Panc1 (cell line): ENCODE measurements at regions not wholly inside any gene's neighbourhood (a gene's known extent, or its start where the extent isn't known, plus 50 kb on each side); places are given as distances from the start of the nearest gene placed in this dataset.

ENCODE experiments used
- ATAC-seq: fragments of 200-7000 bp; cut with Tn5 transposase; 2 replicates; pipeline ENCODE4 v1.9.1; 2020; ENCODE audit warnings: mild to moderate bottlenecking, moderate library complexity
- BruUV-seq: library from RNA; stranded (reverse); fragments of 400-500 nt; replicated peaks from 2 replicates; lab custom pipeline; 2021; lab: Mats Ljungman, UMichigan
- CTCF ChIA-PET: fragments of 300-600 bp; sonication (Branson Sonifier 250); formaldehyde crosslinking; loops from one replicate; lab custom pipeline; 2022; ENCODE audit warnings: antibody characterized with exemption; lab: Charles Lee
- POLR2A ChIA-PET: fragments of 300-600 bp; sonication (Branson Sonifier 250); formaldehyde crosslinking; loops from one replicate; lab custom pipeline; 2022; ENCODE audit warnings: antibody characterized with exemption; lab: Charles Lee
- DNase-seq: peaks from one replicate; pipeline ENCODE4 v3.0.0-alpha.2; 2010; ENCODE audit warnings: low read depth, low spot score
- H3K27ac ChIP-seq: 2 replicates; pipeline ENCODE4 v1.5.1; 2011; ENCODE audit warnings: mild to moderate bottlenecking, low read length, inconsistent platforms
- H3K27me3 ChIP-seq: fragments of 200-500 bp; sonication (Bioruptor generic); 2 replicates; pipeline ENCODE4 v1.6.0; 2014; ENCODE audit warnings: low read length, inconsistent platforms; ENCODE audit not compliant: control insufficient read depth, insufficient read depth
- H3K36me3 ChIP-seq: fragments of 200-500 bp; sonication (Bioruptor generic); 2 replicates; pipeline ENCODE4 v1.5.1; 2014; ENCODE audit warnings: inconsistent platforms, mild to moderate bottlenecking, low read length, moderate library complexity; ENCODE audit not compliant: control insufficient read depth, insufficient read depth
- H3K4me1 ChIP-seq: 2 replicates; pipeline ENCODE4 v1.5.1; 2011; ENCODE audit warnings: inconsistent platforms, mild to moderate bottlenecking, low read length, moderate library complexity; ENCODE audit not compliant: control insufficient read depth, insufficient read depth
- H3K4me3 ChIP-seq, 2 experiments: 2 replicates each; pipeline ENCODE4 v1.5.1; 2011 to 2012; ENCODE audit warnings: low read depth in 2 of 2, low read length in 2 of 2, mild to moderate bottlenecking in 2 of 2, inconsistent platforms in 1 of 2, moderate library complexity in 1 of 2
- H3K9me3 ChIP-seq: fragments of 200-500 bp; sonication (Bioruptor generic); 2 replicates; pipeline ENCODE4 v1.5.1; 2014; ENCODE audit warnings: low read depth, mild to moderate bottlenecking, inconsistent platforms, low read length, moderate library complexity; ENCODE audit not compliant: control insufficient read depth, insufficient read depth
- POLR2AphosphoS5 ChIP-seq: IDR thresholded peaks from 2 replicates; pipeline ENCODE4 v1.6.1; 2012; ENCODE audit warnings: mild to moderate bottlenecking, low read depth, low read length, moderate library complexity
- SIN3A ChIP-seq: IDR thresholded peaks from 2 replicates; pipeline ENCODE4 v1.6.1; 2012; ENCODE audit warnings: low read depth, mild to moderate bottlenecking, low read length, moderate library complexity, borderline replicate concordance; ENCODE audit not compliant: insufficient read depth
- TCF7L2 ChIP-seq: IDR thresholded peaks from 2 replicates; pipeline ENCODE4 v1.6.1; 2011; ENCODE audit warnings: mild to moderate bottlenecking, low read depth, low read length, inconsistent platforms
- in situ Hi-C: cut with HindIII; loops from 2 replicates; pipeline ENCODE4 v1.10.0; 2016; ENCODE audit warnings: low sequenced_read_pairs, low pct_unique_long_range_greater_than_20kb
- intact Hi-C: fragments of 100-400 bp; cut with micrococcal nuclease; formaldehyde crosslinking; loops from one replicate; pipeline ENCODE4 v1.10.0; 2022; ENCODE audit not compliant: unreplicated experiment
- TF ChIP-seq, protein P1 (sequence below), 2 experiments: IDR thresholded peaks; 2 replicates each; pipeline ENCODE4 v1.6.1; 2011 to 2012; ENCODE audit warnings: low read depth in 2 of 2, control low read depth in 1 of 2, low read length in 1 of 2, mild to moderate bottlenecking in 1 of 2, moderate library complexity in 1 of 2; ENCODE audit not compliant: insufficient read depth in 1 of 2
- TF ChIP-seq, protein P2 (sequence below): fragments of 450-650 bp; IDR thresholded peaks from 2 replicates; pipeline ENCODE4 v1.5.1; 2017; ENCODE audit warnings: mild to moderate bottlenecking

DNA sequence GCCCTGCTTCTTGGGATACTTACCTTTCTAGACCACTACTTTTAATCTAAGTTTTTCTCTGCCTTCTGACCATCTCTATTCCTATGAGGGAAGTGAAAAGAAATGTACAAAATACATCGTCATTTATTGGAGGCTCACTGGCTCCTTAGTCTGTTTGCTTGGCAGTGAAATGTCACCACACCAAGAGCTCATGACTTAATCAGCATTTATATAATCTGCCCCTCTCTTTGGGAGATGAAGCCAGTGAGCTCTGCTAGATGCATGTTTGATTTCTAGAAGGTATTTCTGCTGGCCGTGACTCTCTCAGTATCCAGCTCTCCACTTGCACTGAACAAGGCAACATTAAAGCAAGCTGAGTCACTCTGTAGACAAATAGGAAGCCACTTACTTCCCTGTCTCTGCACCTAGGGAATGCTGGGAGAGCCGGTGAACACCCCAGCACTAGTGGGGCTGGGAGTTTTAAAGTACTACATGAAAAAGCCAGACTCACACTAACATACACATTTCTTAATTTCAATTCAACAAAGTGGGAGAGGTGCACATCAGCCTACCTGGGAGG lies 79.1 kb downstream of the MID1IP1 start:
- DNase-seq = no peak
- ChIA-PET POLR2A (no interaction called here), CTCF (no interaction called here)
- no peaks in the 10 kb centered on the region for H3K9me3 ChIP-seq
- no peaks in the 10 kb centered on the region for H3K4me1 ChIP-seq
- no peak overlapping the region for H3K4me3 ChIP-seq
- ATAC-seq = no peak
- H3K27ac ChIP-seq = no peak overlapping the region
- in situ Hi-C loops (no loop called here), intact Hi-C loops (no loop called here)
- no TSS peak for BruUV-seq
- H3K27me3 ChIP-seq = no peaks in the 10 kb centered on the region
- TF ChIP-seq SIN3A = no peak
- TF ChIP-seq POLR2AphosphoS5 = no peak
- TF ChIP-seq, protein P1, sequence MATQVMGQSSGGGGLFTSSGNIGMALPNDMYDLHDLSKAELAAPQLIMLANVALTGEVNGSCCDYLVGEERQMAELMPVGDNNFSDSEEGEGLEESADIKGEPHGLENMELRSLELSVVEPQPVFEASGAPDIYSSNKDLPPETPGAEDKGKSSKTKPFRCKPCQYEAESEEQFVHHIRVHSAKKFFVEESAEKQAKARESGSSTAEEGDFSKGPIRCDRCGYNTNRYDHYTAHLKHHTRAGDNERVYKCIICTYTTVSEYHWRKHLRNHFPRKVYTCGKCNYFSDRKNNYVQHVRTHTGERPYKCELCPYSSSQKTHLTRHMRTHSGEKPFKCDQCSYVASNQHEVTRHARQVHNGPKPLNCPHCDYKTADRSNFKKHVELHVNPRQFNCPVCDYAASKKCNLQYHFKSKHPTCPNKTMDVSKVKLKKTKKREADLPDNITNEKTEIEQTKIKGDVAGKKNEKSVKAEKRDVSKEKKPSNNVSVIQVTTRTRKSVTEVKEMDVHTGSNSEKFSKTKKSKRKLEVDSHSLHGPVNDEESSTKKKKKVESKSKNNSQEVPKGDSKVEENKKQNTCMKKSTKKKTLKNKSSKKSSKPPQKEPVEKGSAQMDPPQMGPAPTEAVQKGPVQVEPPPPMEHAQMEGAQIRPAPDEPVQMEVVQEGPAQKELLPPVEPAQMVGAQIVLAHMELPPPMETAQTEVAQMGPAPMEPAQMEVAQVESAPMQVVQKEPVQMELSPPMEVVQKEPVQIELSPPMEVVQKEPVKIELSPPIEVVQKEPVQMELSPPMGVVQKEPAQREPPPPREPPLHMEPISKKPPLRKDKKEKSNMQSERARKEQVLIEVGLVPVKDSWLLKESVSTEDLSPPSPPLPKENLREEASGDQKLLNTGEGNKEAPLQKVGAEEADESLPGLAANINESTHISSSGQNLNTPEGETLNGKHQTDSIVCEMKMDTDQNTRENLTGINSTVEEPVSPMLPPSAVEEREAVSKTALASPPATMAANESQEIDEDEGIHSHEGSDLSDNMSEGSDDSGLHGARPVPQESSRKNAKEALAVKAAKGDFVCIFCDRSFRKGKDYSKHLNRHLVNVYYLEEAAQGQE (IDR thresholded peaks at IDR 0.05; ENCODE audit: insufficient read depth in 1 of 2, low read depth in 2 of 2, low read length in 1 of 2) = no peak
- no peak for TF ChIP-seq TCF7L2
- TF ChIP-seq, protein P2, sequence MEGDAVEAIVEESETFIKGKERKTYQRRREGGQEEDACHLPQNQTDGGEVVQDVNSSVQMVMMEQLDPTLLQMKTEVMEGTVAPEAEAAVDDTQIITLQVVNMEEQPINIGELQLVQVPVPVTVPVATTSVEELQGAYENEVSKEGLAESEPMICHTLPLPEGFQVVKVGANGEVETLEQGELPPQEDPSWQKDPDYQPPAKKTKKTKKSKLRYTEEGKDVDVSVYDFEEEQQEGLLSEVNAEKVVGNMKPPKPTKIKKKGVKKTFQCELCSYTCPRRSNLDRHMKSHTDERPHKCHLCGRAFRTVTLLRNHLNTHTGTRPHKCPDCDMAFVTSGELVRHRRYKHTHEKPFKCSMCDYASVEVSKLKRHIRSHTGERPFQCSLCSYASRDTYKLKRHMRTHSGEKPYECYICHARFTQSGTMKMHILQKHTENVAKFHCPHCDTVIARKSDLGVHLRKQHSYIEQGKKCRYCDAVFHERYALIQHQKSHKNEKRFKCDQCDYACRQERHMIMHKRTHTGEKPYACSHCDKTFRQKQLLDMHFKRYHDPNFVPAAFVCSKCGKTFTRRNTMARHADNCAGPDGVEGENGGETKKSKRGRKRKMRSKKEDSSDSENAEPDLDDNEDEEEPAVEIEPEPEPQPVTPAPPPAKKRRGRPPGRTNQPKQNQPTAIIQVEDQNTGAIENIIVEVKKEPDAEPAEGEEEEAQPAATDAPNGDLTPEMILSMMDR = no peak
- no peaks in the 10 kb centered on the region for H3K36me3 ChIP-seq

DNA sequence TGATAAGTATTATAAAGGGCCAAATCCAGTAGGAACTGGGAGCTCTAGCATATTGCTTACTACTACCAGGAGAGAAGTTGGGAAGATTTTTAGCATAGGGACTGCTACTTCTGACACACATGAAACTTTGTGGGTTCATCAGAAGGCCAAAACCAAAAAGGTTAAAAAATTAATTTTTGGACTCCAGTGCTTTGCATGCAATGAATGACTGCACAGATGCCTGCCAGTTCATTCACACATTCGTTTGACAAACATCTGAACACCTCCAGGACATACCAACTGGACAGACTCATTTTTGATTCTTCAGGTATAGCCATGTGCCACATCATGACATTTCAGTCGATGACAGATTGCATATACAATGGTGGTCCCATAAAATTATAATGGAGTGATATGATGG lies 79.8 kb downstream of the MID1IP1 start:
- Histone ChIP-seq H3K9me3 (no peaks in the 10 kb centered on the region), H3K27me3 (no peaks in the 10 kb centered on the region), H3K27ac (no peak overlapping the region), H3K36me3 (no peaks in the 10 kb centered on the region), H3K4me3 (no peak overlapping the region), H3K4me1 (no peaks in the 10 kb centered on the region)
- in situ Hi-C loops (no loop called here), intact Hi-C loops (no loop called here)
- no peak for DNase-seq
- TF ChIP-seq POLR2AphosphoS5 = no peak
- TF ChIP-seq, protein P1 (IDR thresholded peaks at IDR 0.05; ENCODE audit: insufficient read depth in 1 of 2, low read depth in 2 of 2, low read length in 1 of 2) = no peak
- TF ChIP-seq TCF7L2 = no peak
- no peak for TF ChIP-seq SIN3A
- TF ChIP-seq, protein P2 = no peak
- no TSS peak for BruUV-seq
- CTCF ChIA-PET = no interaction called here
- no peak for ATAC-seq
- POLR2A ChIA-PET = no interaction called here
